ENCODE measurements at regions not wholly inside any gene's neighbourhood (a gene's known extent, or its start where the extent isn't known, plus 50 kb on each side); places are given as distances from the start of the nearest gene placed in this dataset.
A peak's percentile ranks its signal among the peaks of the same experiment; 100 is the strongest.

GRCh38 chr19:27776020-27776419, 1436.9 kb downstream of the UQCRFS1 start:
- TF ChIP-seq POLR2A (IDR thresholded peaks at IDR 0.05; ENCODE audit: extremely low read depth, insufficient read length) (no peak), CTCF (IDR thresholded peaks at IDR 0.05; ENCODE audit: low read depth, low read length) (peak; percentile 30)
- TF ChIP-seq, protein P1, sequence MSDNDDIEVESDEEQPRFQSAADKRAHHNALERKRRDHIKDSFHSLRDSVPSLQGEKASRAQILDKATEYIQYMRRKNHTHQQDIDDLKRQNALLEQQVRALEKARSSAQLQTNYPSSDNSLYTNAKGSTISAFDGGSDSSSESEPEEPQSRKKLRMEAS (IDR thresholded peaks at IDR 0.05; ENCODE audit: low read depth, low read length), result no peak
